ENCODE measurements at regions not wholly inside any gene's neighbourhood (a gene's known extent, or its start where the extent isn't known, plus 50 kb on each side); places are given as distances from the start of the nearest gene placed in this dataset.
"Not testable (repeated sequence)": the region's sequence is repeated elsewhere in the genome, so short reads cannot be mapped to it uniquely, and the experiment has no call there.

DNA sequence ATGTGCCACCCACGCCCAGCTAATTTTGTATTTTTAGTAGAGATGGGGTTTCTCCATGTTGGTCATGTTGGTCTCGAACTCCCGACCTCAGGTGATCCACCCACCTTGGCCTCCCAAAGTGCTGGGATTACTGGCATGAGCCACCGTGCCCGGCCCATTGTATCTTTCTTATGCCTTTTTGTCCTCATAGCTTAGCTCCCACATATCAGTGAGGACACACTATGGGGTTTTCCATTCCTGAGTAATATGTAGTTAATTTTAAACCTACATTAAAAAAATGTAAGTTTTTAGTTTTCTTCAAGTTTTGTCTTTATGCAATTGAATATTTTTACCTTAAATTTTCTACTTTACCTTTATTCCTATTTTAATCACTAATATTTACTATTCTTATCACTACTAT is 100.2 kb downstream of the SOCS6 start:
- not testable (repeated sequence) for TF ChIP-seq TGIF2 (CRISPR knock-in tag; IDR thresholded peaks at IDR 0.05); STAG1 (CRISPR knock-in tag; IDR thresholded peaks at IDR 0.05); TAF1 (CRISPR knock-in tag; IDR thresholded peaks at IDR 0.05); CHD4 (IDR thresholded peaks at IDR 0.05; ENCODE audit: borderline replicate concordance, low read length)

Measured in HepG2 (cell line).